HG03469 (cell line): ENCODE measurements at regions not wholly inside any gene's neighbourhood (a gene's known extent, or its start where the extent isn't known, plus 50 kb on each side); places are given as distances from the start of the nearest gene placed in this dataset.
A peak's percentile ranks its signal among the peaks of the same experiment; 100 is the strongest.

ENCODE experiments used
- ATAC-seq: cut with Tn5 transposase; IDR thresholded peaks from one replicate; pipeline ENCODE4 v1.9.1; 2021; ENCODE audit warnings: mild to moderate bottlenecking, moderate library complexity, moderate number of reproducible peaks; ENCODE audit not compliant: unreplicated experiment

DNA sequence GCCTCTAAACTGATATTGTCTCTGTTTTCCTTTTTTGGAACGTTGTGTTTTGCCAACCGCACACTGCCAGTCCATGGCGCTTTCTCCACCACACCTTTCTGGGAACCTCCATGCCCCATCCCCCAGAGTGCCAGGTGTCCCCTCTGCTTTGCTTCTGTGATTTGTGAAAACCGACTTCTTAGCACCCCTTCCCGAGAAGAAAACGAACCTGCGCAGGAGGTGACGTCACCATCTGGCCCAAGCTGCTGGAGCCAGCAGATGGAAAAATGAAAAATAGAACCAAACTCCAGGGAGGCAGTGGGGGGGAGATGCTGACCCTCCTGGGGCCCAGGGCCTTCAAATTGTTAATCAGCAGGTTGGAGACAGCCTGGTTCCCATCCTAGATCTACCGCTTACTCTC, 103.8 kb downstream of the HTR5A start:
- no peak for ATAC-seq

- ATAC-seq = no peak
Measured at GRCh38 chr7:155178096-155178495, 108.0 kb downstream of the HTR5A start.

DNA sequence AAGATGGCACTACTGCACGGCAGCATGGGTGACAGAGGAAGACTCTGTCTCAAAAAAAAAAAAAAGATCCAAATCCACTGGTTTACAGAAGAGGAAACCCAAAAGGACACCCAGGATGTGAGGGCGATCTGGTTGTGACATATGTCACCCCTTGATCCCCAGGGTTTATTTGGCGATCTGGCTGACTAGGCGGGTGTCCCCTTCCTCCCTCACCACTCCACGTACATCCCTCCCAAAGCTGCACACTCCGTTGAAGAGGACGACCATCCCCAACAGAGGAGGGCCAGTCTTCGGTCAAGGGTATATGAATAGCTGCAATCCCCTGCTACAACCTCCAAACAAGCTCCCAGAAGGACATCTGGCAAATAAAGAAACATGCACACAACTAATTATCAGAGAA, 111.6 kb downstream of the HTR5A start:
- no peak for ATAC-seq

GRCh38 chr7:155182406-155182970, 112.4 kb downstream of the HTR5A start:
- no peak for ATAC-seq

GRCh38 chr7:155183655-155184054, 113.5 kb downstream of the HTR5A start:
- no peak for ATAC-seq

- no peak for ATAC-seq
Measured at GRCh38 chr7:155184923-155185322, 112.8 kb upstream of the INSIG1 start.

DNA sequence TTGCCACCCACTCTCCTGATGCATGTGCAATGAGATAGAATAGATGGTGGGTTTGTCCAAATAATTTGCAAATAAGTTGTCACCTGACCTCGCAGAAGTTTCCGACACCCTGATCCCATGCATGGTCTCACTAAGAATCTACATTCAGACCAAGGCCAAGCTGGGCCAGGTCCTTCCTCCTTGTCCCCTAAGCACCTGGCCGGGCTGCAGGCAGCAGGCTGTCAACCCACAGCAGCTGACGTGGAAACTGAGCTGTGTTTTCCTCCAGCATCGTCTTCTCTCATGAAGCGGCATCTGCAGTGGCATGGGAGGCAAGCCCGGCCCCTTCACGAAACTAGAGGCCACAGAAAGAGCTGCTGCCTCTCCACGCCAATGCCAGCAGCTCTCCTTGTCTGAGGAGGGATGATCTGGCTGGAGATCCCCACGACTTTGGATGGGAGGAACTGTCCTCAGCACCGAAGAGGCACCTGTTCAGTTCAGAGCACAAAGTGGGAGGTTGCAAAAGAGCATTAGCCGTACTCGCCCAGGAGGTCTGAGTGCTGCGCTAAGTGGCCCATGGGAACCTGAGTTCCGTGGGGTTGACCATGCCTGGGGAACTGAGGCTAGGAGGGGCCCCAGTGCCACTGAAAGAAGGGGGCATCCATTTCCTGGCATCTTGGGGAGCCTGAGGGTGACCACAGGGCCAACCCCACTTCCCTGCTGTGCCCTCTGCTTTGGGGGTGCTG, 110.5 kb upstream of the INSIG1 start:
- ATAC-seq = no peak

DNA sequence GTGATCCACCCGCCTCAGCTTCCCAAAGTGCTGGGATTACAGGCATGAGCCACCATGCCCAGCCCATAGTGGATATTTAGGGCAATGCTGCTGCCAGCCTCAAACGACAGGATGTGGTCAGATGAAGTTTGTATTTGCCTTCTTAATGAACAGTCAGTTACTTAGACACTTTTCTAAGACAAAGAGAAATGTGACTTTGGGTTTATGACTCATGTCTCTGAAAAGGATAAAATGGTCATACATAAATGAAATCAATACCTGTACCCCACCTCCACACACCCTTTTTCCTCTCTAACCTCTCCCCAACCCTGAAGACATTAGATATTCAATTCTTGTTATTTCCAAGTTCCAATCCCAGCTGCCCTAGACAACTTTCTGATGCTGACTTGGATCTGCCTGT, 109.3 kb upstream of the INSIG1 start:
- no peak for ATAC-seq

DNA sequence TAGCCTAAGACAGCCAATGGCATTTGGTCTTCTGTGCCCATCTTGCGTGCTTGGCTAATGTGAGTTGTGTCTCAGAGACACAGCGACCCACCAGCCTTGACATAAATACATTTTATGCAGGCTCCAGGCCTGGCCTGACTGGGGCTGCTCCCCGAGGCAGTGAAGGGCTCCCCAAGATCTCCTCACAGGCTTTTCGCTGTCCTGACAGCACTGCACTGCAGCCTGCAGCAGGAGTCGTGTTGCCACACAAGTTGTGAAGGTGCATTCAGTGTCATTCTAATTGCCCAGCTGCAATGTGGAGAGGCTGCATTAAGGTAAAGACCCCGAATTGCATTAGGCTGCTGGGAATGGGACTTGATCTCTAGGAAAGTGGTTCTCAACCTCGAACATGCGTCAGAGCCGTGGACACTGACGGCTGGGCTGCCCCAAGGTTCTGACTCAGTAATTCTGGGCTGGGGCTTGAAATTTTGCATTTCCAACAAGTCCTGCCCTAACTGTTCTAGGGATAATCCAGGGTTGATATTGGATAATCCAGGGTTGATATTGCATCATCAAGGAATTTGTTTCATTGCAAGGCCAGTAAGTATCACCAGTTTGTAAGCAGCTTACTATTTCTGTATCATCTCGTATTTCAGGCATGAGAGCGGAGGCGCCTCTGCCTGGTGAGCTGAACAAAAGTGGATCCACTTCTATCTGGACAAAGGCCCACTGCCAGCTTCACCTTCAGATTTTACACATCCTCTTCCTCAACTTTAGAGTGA, 108.7 kb upstream of the INSIG1 start:
- no peak for ATAC-seq

DNA sequence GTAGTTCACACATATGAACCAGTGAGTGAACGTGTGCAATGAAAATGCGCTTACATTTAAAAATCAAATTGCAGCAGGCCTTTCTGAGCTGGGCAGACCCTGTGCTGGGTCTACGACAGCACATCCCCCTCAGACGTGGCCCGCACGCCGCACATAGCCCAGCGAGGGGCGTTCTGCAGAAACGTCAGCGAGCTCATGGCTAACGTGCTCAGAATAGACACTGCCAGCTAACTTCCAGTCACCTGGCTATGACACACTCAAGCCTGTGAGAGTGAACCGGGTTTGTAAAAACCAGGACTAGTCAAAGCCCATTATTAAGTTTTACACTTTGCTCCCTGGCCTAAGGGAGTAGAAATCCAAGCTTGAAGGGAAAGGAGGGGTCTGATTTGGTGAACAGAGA, 108.1 kb upstream of the INSIG1 start:
- ATAC-seq = no peak

- no peak for ATAC-seq
Measured at GRCh38 chr7:155190688-155191087, 107.0 kb upstream of the INSIG1 start.

- no peak for ATAC-seq
Measured at GRCh38 chr7:155191137-155191536, 106.5 kb upstream of the INSIG1 start.

DNA sequence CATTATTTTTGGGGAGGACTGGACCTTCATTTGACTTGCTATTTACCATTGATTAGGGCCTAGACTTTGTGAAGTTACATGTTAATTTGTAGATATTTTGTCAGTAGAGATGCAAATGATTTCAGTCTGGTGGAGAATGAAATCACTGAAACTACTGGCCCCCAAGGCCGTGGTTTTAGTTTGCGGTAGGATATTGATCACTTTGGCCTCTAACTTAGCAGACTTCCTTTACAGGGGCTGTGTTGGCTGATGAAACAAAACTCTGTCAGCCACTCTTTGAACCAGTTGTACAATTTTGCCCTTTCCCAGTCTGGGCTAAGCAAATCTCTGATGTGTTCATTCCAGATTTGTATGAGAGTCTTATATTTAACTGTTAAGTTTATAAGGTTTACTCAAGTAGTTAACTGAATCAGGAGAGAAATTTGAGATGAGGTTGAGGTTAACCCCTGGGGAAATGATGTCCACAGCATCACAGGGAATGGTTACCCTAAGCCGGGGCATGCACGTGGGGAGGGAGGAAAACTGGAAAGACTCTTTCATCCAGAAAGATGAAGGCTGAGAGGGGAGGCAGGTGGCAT, 105.7 kb upstream of the INSIG1 start:
- ATAC-seq = peak; percentile 65

- no peak for ATAC-seq
Measured at GRCh38 chr7:155192961-155193640, 104.6 kb upstream of the INSIG1 start.

DNA sequence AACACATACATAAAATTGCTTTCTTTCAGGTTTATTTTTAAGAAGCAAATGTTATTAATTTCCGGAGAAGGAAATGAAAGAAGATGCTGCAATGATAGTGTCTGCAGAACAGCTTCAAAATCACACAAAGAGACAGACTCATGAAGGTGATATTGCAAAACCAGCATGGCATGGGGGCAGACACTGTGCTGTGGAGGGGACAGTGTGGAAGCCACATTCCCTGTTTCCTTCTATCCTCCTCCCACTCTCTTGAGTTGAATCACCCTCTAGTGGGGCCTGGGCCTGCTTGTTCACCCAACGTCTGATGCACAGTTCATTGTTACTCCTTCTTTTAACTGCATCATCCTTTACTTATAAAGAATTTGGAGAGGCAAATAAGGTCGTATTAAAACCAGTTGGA, 104.0 kb upstream of the INSIG1 start:
- no peak for ATAC-seq

DNA sequence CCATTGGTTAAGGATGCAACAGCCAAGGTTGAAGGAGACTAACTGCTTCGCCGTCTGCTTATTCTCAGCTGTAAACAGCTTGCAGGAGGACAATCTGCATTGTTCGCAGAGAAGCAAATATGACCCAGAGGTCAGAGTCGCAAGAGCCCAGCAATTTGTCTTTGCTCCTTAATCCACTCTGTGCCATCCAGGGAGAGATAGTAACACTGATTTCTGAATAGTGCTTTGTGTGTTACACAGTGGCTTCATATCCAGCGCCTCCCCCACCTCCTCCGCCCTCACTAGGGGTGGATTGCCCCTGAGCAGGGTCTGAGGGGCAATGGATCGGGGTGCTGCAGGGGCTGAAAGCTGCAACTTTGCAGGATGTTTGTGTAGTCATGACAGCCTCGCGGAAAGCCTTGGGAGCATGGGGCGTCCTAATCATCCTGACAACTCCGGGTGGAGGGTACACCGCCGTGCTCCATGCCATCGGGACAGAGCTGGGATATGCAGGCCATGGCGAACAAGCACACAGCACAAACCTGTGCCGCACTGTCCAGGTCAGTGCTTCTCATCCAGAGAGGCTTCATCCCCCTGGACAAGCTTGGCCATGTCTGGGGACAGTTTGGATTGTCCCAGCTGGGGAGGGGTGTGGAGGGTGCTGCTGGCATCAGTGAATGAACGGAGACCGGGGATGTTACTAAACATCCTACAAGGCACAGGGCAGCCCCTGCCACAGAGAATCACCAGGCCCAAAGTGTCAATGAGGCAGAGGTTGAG, 103.1 kb upstream of the INSIG1 start:
- no peak for ATAC-seq

DNA sequence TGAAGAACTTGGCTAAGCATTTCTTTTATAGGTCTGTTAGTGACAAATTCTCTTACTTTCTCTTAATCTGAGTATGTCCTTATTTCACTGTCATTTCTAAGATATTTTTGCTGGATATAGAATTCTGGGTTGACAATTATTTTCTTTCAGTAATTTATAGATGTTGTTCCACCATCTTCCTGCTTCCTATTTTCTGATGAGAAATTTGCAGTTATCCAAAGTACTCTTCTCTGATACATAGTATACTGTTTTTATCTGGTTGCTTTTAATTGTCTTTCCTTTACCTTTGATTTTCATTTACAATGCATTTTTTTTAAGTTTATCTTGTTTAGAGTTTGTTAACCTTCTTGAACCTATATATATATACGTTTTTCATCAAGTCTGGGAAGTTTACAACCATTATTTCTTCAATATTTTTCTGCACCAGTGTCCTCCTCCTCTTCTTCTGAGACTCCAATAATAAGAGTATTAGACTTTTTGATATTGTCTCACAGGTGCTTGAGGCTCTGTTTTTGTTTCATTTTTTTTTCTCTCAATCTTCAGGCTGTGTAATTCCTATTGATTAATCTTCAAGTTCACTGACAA, 101.6 kb upstream of the INSIG1 start:
- ATAC-seq = no peak

GRCh38 chr7:155198196-155198892, 99.3 kb upstream of the INSIG1 start:
- ATAC-seq = no peak
